ENCODE measurements at regions not wholly inside any gene's neighbourhood (a gene's known extent, or its start where the extent isn't known, plus 50 kb on each side); places are given as distances from the start of the nearest gene placed in this dataset.
A peak's percentile ranks its signal among the peaks of the same experiment; 100 is the strongest.

- TF ChIP-seq CTCF (optimal IDR thresholded peaks at IDR 0.05 in 1 of 3, IDR thresholded peaks at IDR 0.05 in 1 of 3, conservative IDR thresholded peaks at IDR 0.05 in 1 of 3; ENCODE audit: extremely low read depth in 1 of 3, insufficient read depth in 2 of 3, low read length in 3 of 3) (no peak), EZH2 (IDR thresholded peaks at IDR 0.05; ENCODE audit: low read length) (no peak)
- no peak for FAIRE-seq
- Histone ChIP-seq H3K9me3 (ENCODE audit: control insufficient read depth, low read depth, low read length) (no peaks in the 10 kb centered on the region), H3K9ac (ENCODE audit: control insufficient read depth, extremely low read depth, insufficient read depth, low read length) (no peak overlapping the region), H3K27me3 (ENCODE audit: control insufficient read depth, extremely low read depth, insufficient read depth, low read length) (no peaks in the 10 kb centered on the region), H3K4me2 (ENCODE audit: control insufficient read depth, extremely low read depth, insufficient read depth, low read depth, low read length) (no peak overlapping the region), H4K20me1 (ENCODE audit: control insufficient read depth, extremely low read depth, insufficient read depth, low read length) (no peaks in the 10 kb centered on the region), H2AFZ (ENCODE audit: control insufficient read depth, low read length) (peak overlapping the region; percentile 27), H3K4me3 (ENCODE audit: control insufficient read depth in 2 of 3, extremely low read depth in 1 of 3, insufficient read depth in 2 of 3, low read depth in 1 of 3, low read length in 3 of 3) (no peak overlapping the region), H3K79me2 (ENCODE audit: control insufficient read depth, insufficient read depth, low read length) (no peaks in the 10 kb centered on the region), H3K4me1 (ENCODE audit: control insufficient read depth, extremely low read depth, insufficient read depth, low read length) (peaks cover 12% of the 10 kb centered on the region), H3K27ac (ENCODE audit: control insufficient read depth, insufficient read depth, low read length) (no peak overlapping the region), H3K9me1 (ENCODE audit: control insufficient read depth, extremely low read depth, insufficient read depth, low read length) (no peaks in the 10 kb centered on the region), H3K36me3 (ENCODE audit: control insufficient read depth in 2 of 2, extremely low read depth in 1 of 2, insufficient read depth in 2 of 2, low read length in 2 of 2) (no peaks in the 10 kb centered on the region)
- dilution Hi-C loops (cut with MboI; ENCODE audit: extremely low pct_ligation_motif_present, low sequenced_read_pairs), result no loop called here
- no peak for DNase-seq (ENCODE audit: low read depth, low spot score)
These were observed 149.7 kb downstream of the DKK1 start for GRCh38 chr10:52463826-52464225.

DNA sequence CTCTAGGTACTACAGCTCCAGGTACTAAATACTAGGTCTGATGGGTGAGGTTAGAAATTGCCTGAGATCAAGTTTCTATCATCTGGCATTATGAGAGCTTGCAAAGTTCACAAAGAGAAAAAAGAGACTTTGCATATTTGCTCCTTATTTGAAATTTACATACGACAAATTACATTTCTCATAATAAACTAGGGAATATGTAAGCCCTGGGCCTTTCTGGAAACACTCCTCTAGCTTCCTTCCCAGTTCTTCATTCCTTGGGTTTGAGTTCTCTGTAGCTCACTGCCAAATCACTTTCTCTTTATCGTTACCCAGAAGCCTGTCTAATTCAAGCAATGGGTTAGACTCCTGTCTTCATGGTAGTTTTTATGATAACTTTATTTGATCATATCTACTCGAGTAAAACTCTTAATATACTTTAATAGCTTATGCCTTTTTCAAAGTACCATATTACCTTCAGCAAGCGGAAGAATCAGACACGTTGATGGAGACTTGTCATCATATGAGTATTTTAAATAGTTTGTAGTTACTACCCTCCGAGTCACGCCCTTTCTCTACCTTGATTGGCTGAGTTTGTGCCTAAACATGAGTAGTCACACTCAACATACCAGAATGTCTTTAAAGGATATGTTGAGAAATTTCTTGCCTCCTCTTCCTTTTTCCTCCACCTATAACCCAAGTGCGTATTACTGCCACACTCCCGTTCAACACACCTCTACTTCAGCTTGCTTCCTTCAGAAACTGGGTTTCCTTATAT is 150.5 kb downstream of the DKK1 start:
- Histone ChIP-seq H3K9ac (ENCODE audit: control insufficient read depth, extremely low read depth, insufficient read depth, low read length) (no peak overlapping the region), H3K9me1 (ENCODE audit: control insufficient read depth, extremely low read depth, insufficient read depth, low read length) (no peaks in the 10 kb centered on the region), H3K36me3 (ENCODE audit: control insufficient read depth in 2 of 2, extremely low read depth in 1 of 2, insufficient read depth in 2 of 2, low read length in 2 of 2) (no peaks in the 10 kb centered on the region), H3K9me3 (ENCODE audit: control insufficient read depth, low read depth, low read length) (no peaks in the 10 kb centered on the region), H3K27ac (ENCODE audit: control insufficient read depth, insufficient read depth, low read length) (no peak overlapping the region), H2AFZ (ENCODE audit: control insufficient read depth, low read length) (no peak overlapping the region), H3K79me2 (ENCODE audit: control insufficient read depth, insufficient read depth, low read length) (no peaks in the 10 kb centered on the region), H3K4me1 (ENCODE audit: control insufficient read depth, extremely low read depth, insufficient read depth, low read length) (peaks cover 12% of the 10 kb centered on the region), H3K27me3 (ENCODE audit: control insufficient read depth, extremely low read depth, insufficient read depth, low read length) (no peaks in the 10 kb centered on the region), H4K20me1 (ENCODE audit: control insufficient read depth, extremely low read depth, insufficient read depth, low read length) (no peaks in the 10 kb centered on the region), H3K4me2 (ENCODE audit: control insufficient read depth, extremely low read depth, insufficient read depth, low read depth, low read length) (no peak overlapping the region), H3K4me3 (ENCODE audit: control insufficient read depth in 2 of 3, extremely low read depth in 1 of 3, insufficient read depth in 2 of 3, low read depth in 1 of 3, low read length in 3 of 3) (no peak overlapping the region)
- FAIRE-seq (peak; percentile 49), DNase-seq (ENCODE audit: low read depth, low spot score) (no peak)
- no peak for TF ChIP-seq EZH2 (IDR thresholded peaks at IDR 0.05; ENCODE audit: low read length)
- no peak for TF ChIP-seq CTCF (optimal IDR thresholded peaks at IDR 0.05 in 1 of 3, IDR thresholded peaks at IDR 0.05 in 1 of 3, conservative IDR thresholded peaks at IDR 0.05 in 1 of 3; ENCODE audit: extremely low read depth in 1 of 3, insufficient read depth in 2 of 3, low read length in 3 of 3)
- dilution Hi-C loops (cut with MboI; ENCODE audit: extremely low pct_ligation_motif_present, low sequenced_read_pairs), result no loop called here

All from keratinocyte (primary cell).